Left kidney (tissue), 1 donor: ENCODE measurements at regions not wholly inside any gene's neighbourhood (a gene's known extent, or its start where the extent isn't known, plus 50 kb on each side); places are given as distances from the start of the nearest gene placed in this dataset.
"Not testable (repeated sequence)": the region's sequence is repeated elsewhere in the genome, so short reads cannot be mapped to it uniquely, and the experiment has no call there.

ENCODE experiments used
- DNase-seq: peaks from one replicate; pipeline ENCODE4 v3.0.0-alpha.2; 2013

DNA sequence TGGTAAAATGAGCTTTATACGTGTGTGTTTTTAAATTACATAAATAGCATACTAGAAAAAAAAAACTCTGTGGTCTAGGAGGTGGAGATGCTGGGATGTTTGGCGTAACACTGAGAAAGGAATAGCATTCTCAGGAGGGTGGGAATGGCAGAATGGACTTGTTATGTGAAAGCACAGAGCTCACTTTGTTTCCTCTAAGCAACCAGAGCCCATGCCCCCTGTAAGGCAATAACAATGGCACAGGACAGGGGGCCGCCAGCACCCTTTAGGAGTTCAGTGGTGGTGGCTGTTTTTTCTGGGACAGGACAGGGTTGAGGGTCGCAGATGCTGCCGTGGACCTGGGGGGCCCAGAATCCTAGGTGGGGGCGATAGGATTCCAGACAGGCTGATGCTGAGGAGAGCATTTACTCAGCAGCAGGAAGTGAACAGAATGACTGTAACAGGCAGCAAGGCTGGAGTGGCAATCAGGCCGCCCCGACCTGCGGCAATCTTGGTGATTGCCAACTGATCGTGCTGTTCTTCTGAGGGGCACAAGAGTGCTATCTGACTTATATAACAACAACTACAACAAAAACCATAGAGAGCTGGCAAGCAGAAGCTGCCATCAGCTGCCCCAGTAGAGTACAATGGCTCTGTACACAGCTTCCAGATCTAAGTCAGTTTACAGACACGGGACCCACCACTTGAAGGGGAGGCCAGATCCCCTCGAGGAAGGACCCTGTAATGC, 160.4 kb downstream of the UACA start:
- DNase-seq = no peak

DNA sequence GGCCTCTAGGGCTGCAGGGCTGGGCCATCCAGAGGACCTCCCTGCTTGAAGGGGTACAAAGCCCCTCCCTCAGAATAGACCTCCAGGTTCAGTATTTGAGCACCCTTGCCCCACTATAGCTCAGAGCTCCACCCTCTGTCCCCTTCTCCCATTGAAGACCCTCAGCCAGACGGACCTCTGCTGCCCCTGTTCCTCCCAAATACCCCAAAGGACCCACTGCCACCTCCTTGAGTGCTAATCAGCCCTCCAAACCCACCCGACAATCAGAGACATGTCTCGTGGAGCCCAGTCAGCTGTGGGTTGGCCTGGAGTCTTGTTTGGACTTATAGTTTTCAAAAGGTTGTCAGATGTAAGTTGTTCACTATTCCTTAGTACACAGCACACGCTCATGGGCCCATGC, 161.1 kb downstream of the UACA start:
- DNase-seq = no peak

DNA sequence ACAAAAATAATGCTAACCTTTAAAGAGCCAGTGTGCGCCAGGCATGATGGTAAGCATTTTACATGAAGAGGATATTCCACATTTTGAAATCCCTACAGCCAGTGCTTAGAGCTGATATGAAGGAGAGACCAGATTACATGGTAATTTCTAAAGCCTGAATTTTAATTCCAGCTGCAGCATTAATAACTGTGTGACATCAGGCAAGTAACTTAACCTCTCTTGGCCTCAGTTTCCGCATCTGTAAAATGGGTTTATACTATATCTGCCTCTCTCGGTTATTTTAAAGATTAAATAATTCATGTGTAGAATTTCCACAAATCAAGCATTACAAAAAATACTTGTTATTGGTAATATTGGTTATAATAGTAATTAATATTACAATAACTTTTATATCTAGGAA, 165.4 kb downstream of the UACA start:
- DNase-seq = no peak

DNA sequence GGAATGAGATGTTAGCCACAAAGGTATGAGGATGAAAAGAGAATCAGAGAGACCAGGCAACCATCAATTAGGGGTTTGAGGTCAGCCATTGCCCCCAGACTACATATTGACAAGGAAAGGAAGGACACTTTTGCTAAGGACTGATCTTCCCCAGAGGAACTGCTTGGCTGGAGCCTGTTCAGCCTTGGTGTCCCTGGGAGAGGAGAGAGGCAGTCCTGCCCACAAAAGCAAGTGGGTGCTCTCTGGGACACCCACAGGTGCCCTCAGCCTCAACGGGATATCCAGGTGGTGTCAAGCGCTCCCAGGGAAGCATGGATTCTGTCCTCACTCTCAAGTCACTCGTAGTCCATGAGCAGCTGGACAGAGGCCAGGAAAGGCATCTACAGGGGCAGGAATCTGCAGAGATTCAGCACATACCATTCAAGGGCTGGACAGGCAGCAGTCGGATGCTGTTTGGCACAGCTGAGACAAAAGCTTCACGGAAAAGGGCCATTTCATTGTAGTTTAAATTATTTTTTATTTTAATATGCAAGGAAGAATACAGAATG, 166.2 kb downstream of the UACA start:
- no peak for DNase-seq

DNA sequence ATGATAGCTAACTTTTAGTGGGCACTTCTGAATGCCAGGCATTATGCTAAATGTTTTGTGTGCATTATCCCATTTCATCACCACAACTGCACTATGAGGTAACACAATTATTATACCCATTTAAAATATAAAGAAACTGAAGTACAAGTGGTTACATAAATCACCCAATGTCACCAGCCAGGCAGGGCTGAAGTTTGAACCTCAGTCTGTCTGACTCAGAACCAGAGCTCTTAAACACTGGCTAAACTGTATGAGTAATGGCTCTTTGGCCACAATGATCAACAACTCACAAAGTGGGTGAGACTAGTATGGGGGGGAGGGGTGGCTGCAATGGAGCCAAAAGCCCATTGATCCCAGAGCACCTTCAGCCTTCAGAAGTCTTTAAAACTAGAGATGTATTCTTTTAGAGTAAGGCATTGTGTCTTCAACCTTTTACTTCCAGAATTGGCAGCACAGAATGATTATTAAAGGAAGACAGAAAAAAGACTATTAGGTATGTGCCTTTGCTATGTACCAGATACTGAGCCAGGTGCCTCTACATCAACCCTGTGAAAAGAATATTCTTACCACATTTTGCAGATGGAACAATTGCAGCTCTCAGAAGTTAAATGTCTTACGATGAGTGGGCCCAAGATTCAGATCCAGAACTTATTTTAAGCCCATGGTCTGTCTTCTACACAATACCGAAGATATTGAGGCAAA, 166.9 kb downstream of the UACA start:
- no peak for DNase-seq

DNA sequence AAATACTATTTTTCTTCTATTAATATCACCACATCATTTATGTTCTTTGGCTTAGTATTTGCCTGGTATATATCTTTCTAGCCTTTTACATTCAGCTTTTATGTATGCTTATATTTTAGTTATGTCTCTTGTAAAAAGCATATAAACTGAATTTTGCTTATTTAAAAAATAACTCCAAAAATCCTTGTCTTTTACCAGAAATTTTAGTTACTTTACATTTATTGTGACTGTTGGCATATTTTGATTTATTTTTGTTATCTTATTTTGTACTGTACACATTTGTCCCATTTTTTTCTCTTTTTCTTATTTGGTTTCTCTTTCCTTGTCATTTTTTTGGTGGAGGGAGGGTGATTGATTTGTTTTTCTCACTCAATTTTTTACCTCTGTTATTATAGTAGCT, 169.6 kb downstream of the UACA start:
- DNase-seq = no peak

DNA sequence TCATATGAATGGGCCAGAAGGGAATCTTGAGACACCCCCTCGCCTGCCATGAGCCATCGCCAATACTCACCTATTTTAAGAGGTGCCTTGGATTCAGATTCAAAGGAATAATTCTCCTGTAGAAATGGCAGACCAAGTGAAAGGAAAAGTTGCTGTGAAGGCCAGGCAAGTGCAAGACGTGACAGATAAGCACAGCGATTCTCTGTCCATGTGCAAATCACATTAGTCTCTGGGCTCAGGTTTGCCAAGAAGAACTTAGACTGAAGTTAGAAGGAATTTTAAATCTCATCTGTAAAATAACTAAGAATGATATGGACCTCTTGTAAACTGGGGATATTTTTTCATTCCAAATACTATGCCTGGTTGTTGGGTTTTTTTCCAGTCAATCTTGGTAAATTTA, 173.6 kb downstream of the UACA start:
- no peak for DNase-seq

DNA sequence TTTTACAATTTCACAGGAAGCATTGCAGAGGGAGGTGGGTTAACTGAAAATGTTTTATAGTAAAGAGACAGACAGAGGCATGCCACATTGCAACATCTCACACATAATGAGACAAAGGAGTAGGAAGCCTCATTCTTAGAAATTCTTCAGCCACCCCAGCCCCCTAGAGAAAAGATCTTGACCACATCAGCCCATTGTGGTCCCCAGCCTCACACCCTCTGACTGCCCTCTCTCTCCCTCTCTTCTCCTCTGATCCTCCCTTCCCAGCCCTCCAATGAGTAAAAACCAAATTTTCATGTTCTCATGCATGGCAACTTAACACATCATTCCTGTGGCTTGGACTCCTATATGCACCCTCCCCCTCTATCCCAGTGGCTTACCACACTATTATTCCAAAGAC, 174.1 kb downstream of the UACA start:
- DNase-seq = no peak

DNA sequence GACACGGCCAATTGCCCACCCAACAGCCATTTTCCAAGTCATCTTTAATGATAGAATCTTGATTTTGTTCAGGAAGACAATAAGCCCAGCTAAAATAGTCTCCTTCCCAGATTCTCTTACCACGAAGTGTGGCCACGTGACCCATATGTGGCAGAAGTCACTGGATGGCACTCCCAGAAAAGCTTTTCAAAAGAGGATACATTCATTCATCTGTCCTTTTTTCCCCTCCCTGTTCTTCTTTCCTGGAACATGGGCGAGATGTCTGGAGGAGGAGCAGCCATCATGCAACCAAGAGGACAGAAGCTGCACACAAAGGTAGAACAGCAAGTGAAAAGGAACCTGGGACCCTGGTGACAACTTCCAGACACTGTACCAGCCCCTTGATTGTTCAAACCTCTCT, 174.7 kb downstream of the UACA start:
- DNase-seq = no peak

DNA sequence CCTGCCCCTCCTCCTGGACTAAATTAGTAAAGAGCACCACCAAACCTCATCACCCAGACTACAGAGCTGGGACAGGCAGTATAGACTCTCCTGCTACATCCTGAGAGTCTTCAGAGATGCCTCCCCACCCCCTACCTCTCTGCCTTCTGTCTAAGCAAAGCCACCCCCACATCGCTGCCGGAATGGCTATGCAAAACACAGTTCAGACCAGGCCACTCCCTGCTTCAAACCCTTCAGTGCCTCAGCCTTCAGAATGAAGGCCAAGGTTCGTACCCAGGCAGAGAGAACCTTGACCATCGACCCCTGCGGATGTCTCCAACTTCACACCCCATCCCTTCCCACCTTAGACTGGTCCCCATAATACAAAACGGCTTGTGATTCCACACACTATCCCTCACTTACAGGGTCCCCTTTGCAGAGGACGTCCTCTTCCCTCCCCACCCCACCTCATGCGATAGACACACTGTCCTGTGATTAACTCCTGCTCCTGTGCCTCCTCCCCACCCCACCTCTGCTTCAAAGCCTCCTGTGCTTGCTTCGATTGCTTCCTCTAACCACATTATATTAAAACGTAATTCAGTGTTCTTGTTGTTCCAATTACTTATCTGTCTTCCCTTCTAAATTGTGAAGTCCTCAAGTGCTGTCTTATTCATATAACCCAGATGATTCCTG, 175.3 kb downstream of the UACA start:
- DNase-seq = no peak

DNA sequence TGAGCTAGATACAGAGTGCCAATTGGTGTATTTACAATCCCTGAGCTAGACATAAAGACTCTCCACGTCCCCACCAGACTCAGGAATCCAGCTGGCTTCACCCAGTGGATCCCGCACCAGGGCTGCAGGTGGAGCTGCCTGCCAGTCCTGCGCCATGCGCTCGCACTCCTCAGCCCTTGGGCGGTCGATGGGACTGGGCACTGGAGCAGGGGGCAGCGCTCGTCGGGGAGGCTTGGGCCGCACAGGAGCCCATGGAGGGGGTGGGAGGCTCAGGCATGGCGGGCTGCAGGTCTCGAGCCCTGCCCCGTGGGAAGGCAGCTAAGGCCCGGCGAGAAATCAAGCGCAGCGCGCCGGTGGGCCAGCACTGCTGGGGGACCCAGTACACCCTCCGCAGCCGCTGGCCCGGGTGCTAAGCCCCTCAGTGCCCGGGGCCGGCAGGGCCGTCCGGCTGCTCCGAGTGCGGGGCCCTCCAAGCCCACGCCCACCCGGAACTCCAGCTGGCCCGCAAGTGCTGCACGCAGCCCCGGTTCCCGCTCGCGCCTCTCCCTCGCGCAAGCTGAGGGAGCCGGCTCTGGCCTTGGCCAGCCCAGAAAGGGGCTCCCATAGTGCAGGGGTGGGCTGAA, 176.2 kb downstream of the UACA start:
- DNase-seq = not testable (repeated sequence)

DNA sequence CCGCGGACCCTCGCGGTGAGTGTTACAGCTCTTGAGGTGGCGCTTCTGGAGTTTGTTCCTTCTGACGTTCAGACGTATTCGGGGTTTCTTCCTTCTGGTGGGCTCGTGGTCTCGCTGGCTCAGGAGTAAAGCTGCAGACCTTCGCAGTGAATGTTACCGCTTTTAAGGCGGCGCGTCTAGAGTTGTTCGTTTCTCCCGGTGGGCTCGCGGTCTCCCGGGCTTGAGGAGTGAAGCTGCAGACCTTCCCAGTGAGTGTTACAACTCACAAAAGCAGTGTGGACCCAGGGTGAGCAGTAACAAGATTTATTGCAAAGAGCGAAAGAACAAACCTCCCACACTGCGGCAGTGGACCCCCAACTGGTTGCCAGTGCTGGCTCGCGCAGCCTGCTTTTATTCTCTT, 177.1 kb downstream of the UACA start:
- DNase-seq = no peak

DNA sequence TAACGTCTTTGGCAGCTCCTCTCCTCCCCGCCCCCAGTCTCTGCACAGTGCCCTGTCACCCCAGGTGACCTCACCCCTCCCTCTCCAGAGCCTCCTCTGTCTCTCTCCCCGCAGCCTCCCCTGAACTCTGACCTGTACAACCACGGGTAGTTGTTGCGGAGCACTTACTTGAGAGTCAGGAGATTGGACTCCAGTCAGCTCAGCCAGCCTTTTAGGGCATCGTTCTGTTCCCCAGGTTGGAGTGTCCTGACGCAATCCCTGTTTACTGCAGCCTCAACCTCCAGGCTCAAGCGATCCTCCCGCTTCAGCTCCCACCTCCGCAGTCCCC, 177.7 kb downstream of the UACA start:
- DNase-seq = no peak

DNA sequence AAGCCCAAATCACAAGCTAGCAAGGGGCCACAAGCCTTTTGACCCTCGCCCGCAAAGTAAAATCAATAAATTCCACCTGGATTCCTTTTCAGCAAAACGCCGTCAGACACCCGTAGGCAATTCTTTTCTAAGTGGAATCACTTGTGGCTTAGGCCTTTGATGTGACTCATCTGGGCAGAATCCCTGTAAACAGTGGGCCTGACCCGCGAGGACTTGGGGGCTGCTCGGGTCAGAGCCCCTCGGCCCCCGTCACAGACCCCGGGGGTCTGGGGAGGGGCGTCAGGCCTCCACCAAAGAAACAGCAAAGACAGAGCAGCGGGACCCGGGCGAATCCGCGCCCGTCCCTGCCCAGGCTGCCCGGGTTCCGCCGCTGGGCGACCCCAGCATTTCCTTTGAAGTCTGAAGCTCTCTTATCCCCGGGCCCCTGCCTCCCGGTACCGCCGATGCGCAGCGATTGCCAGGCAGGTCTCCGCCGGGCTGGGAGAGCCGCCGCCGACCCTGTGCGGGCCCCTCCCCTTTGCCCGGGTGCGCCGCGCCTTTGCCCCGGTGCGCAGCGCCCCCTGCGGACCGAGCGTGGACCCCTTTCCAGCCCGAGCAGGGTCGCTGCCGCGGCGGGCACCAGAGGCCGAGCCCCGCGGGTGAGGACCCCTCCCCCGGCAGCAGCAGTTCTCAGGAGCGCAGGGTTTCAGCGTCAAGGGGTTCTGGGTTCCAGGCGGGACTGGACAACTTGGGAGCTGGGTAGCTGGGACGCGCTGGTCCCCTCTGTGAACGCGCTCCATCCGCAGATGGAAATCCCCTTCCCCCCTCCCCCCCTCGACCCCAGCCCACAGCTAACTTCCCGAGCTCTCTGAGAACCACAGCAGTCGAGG, 178.3 kb downstream of the UACA start:
- DNase-seq = no peak

DNA sequence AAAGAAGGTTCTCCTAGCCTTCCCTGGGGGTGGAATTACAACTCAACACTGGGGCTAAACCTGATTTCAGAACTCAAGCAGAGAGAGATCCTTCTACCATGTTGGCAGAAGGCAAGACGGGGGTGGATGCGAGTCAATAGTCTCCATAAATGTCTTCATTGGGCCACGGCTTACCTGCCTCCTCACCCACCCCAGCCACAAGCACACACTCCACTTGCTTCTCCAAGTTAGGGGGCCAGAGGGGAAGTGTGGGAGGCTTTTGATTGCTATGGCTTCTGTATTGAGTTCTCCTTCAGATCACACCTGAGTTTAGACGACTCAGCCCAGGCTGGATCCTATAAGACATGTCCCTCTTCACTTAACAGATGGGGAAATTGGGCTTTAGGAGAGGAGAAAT, 178.9 kb downstream of the UACA start:
- no peak for DNase-seq

DNA sequence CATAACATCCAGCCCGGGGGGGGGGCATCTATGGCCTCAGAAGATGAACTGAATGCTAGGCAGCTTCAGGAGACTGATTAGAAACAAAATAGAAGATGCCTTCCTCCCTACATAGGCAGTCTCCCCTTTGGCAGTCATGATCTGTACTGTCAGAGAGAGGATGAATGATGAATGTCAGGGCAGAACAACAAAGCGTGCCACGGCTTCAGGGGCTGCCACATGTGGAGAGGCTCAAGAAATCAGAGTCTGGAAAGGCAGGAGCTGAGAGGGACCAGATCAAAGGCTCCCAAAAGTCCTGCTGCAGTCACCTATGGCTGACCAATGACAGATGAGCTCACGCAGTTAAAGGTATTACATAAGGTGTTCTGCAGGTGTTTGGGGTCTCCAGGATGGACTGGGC, 180.4 kb downstream of the UACA start:
- no peak for DNase-seq

DNA sequence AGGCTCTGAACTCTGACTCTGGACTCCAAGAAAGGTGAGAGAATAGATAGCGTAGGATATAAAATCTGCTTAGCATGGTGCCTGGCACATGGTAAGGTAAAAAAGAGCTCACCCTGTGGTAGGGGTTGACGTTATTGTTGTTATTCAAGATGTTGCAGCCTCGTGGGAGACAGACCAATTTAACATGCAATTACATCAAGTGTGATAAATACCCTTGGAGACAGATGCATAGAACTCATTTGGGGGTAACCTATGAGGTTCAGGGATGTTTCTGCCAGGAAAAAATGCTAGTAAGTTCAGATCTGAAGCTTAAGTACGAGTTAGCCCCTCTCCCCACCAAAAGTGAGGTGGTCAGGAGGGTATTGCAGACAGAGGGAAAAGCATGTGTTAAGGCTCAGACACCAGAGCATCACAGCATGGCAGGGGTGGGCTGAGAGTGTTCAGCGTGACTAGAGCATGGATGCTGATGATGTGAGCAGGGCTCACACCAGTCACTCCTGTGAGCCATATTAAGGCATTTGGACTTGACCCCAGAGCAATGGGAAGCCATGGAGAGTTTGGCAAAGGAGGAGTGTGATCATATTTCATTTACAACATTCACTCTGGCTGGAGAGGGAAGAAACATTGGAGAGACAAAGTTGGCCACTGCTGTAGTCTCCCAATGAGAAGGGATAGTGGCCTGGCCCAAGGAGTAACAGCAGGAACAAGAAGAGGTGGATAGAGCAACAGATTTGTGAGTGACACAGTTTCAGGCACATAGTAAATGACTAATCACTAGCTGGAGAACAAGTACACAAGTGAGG, 181.0 kb downstream of the UACA start:
- no peak for DNase-seq

DNA sequence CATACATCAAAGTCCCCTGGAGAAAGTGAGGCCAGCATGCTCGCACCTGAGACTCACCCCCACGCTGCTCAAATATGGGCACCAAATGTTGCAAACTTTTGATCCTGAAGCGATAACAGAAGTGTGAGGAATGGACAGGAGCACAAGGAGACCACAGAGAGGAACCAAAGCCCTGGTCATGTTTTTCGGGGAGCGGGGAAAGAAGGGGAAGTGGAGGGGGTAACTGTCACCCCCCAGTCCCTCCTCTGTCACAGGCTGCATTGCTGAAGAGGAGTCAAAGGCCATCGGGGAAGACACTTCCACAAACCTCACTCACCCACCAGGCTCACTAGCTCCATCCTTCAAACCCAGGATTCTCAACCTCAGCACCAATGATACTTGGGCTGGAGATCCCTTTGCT, 182.4 kb downstream of the UACA start:
- DNase-seq = no peak

DNA sequence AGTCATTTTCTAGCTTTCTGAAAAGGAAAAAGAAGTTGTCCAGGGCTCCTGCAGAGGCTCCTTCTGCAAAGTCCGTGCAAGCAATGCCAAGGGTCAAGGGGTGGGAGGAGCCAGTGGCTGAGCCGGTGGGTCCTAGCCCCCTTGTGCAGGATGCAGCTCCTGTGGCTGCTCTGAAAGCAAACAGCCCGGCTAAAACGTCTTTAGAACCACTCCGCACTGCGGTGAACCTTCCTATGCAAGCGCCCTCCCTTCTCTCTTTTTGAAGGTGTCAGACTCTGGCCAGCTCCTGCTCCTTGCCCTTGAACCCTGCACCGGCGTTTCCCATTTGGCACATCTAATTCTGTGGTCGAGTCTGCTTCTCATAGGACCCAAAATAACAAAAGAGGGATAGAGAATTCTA, 183.1 kb downstream of the UACA start:
- DNase-seq = no peak

DNA sequence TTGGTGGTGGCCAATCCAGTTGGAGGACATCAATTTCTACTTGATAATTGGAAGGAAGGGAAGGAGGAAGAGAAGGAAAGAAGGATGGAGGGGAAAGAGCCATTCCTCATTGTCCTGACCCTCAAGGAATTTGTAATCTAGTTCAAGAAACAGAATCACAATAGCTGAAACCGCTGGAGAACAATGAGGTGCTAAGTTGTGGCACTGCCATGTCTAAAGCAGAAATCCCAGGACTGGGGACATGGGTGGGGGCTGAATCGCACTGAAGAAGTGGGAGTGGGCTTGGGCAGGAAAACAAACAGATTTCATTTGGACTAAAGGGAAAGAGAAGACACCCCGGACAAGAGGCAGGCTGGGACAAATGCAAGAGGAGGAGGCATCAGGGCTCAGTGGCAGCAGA, 183.6 kb downstream of the UACA start:
- no peak for DNase-seq

DNA sequence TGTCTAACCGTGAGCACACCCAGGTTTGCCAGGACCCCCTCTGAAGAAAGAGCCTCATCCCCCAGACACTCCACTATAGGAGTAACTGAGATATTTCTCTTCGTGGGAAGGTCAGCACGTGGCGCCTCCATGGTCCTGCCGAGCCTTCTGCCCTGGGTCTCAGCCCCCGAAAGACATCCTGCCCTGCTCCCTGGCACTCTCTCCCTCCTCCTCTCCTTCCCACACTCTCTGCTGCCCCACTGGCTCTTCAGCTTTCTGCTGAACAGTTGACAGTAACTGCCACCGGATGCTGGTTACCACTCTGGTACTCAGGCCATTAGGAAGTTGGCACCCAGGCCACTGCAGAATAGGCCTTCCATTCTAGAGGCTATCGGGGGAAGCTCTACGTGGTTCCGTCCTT, 185.2 kb downstream of the UACA start:
- DNase-seq = no peak
